ENCODE measurements at regions not wholly inside any gene's neighbourhood (a gene's known extent, or its start where the extent isn't known, plus 50 kb on each side); places are given as distances from the start of the nearest gene placed in this dataset.

DNA sequence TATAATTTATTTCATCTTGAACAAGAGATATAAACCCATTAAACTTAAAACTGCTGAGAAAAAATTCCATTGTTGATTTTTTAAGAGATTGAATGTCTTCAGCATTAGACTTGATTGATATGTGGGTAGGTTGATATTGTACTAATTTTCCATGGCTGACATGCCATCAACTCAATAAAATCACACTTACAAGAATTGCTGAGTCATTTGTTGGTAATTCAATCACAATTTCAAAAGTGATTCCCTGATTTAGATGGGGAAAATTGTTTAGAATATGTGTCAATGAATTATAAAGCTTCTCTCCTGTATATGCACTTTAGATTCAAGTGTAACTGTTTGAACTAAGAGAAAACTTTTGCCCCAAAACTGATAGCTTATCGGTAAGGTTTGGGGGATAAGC is 223.5 kb upstream of the NCAM2 start:
- Histone ChIP-seq H3K4me3 (no peak overlapping the region), H3K9ac (ENCODE audit: insufficient read depth in 1 of 2, low read depth in 2 of 2, low read length in 2 of 2) (no peak overlapping the region), H3K36me3 (ENCODE audit: control insufficient read depth, insufficient read depth, low read length) (no peaks in the 10 kb centered on the region), H3K4me1 (replicated peaks in 1 of 2; ENCODE audit: control insufficient read depth in 2 of 2, insufficient read depth in 2 of 2, low read length in 2 of 2) (no peaks in the 10 kb centered on the region), H2AFZ (ENCODE audit: low read depth, low read length) (no peak overlapping the region), H3K9me1 (ENCODE audit: control insufficient read depth, insufficient read depth, low read length) (no peaks in the 10 kb centered on the region), H4K20me1 (replicated peaks; ENCODE audit: control insufficient read depth, insufficient read depth, low read length) (no peaks in the 10 kb centered on the region), H3K79me2 (ENCODE audit: control insufficient read depth, insufficient read depth, low read length) (no peaks in the 10 kb centered on the region), H3K4me2 (ENCODE audit: insufficient read depth, low read length) (no peak overlapping the region), H3K9me3 (replicated peaks; ENCODE audit: control insufficient read depth, insufficient read depth, low read depth, low read length) (no peaks in the 10 kb centered on the region; the same call in 1 of the 2 replicates), H3K27ac (ENCODE audit: extremely low read depth, low read depth, low read length) (no peak overlapping the region), H3K27me3 (ENCODE audit: control insufficient read depth in 2 of 2, insufficient read depth in 2 of 2, low read length in 2 of 2) (no peaks in the 10 kb centered on the region)
- ChIA-PET POLR2A (no interaction called here), CTCF (ENCODE audit: low intra/inter-chr PET ratio) (no interaction called here)
- DNase-seq (ENCODE audit: extremely low read depth in 1 of 4, low spot score in 3 of 4) (no peak), FAIRE-seq (no peak), ATAC-seq (no peak)
- WGBS (ENCODE audit: insufficient coverage, low coverage, missing lambda C conversion rate): 8% methylated on average over 1 of the region's 1 CpG
- BruUV-seq (replicated peaks): no TSS peak
- peak; percentile 36; the same call in 1 of the 2 replicates for TF ChIP-seq MAFG (tag; conservative IDR thresholded peaks at IDR 0.05)
- TF ChIP-seq GATA2 (CRISPR knock-in tag; IDR thresholded peaks at IDR 0.05): no peak
- no peak for TF ChIP-seq ZNF77 (CRISPR knock-in tag; IDR thresholded peaks at IDR 0.05)
- TF ChIP-seq, protein P1, sequence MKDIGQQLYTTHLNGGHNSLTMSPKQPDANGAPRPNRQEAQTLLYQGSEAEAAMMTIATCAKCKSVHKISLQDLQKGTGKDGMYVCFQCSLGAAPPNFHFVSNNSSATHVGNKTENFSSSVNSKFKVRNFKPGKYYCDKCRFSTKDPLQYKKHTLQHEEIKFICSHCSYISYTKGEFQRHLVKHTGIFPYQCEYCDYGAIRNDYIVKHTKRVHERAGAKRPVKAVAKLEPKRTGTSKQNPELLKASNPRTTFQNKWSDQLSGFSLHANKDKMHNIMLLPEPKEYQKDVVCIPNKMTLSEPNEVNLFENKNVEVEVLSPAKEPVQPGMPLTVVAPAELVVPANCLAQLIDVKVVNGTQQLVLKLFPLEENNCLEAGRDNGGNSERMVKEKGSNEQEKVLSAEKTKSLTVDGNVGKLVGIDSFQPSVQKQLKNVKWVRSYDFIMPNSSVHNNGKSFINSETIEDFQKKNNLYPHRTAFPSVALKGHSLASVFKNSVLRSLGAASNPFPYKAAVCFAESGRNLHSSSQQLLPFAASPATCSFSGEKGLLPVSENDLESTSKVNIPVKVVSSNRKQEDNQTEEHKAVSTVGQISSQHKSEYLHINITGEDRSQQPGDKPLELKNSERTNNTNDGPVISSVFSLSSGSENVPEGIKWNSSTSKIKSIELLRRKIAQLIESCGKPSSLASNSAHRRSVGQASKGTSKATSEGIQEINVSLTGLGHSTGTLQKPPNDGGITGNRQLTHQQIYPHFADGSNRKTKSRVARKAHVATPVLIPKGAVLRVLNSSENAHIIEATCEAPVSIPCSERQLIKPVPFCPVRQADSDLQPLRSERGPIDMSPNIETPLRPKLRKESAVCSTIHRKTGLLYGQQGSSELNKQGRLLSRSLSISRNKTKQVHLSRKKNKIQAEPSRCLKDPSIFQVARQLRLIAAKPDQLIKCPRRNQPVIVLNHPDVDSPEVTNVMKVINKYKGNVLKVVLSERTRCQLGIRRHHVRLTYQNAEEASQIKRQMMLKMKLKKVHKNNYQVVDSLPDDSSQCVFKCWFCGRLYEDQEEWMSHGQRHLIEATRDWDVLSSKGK (CRISPR knock-in tag; IDR thresholded peaks at IDR 0.05): no peak
- intact Hi-C loops (cut with micrococcal nuclease): no loop called here
- in situ Hi-C loops (cut with MboI): no loop called here

All from K562 (cell line).